HG03378 (cell line): ENCODE measurements at regions not wholly inside any gene's neighbourhood (a gene's known extent, or its start where the extent isn't known, plus 50 kb on each side); places are given as distances from the start of the nearest gene placed in this dataset.
"Not testable (repeated sequence)": the region's sequence is repeated elsewhere in the genome, so short reads cannot be mapped to it uniquely, and the experiment has no call there.

Source experiments
- ATAC-seq: cut with Tn5 transposase; IDR thresholded peaks from one replicate; pipeline ENCODE4 v1.9.1; 2021; ENCODE audit warnings: mild to moderate bottlenecking, moderate library complexity; ENCODE audit not compliant: unreplicated experiment

DNA sequence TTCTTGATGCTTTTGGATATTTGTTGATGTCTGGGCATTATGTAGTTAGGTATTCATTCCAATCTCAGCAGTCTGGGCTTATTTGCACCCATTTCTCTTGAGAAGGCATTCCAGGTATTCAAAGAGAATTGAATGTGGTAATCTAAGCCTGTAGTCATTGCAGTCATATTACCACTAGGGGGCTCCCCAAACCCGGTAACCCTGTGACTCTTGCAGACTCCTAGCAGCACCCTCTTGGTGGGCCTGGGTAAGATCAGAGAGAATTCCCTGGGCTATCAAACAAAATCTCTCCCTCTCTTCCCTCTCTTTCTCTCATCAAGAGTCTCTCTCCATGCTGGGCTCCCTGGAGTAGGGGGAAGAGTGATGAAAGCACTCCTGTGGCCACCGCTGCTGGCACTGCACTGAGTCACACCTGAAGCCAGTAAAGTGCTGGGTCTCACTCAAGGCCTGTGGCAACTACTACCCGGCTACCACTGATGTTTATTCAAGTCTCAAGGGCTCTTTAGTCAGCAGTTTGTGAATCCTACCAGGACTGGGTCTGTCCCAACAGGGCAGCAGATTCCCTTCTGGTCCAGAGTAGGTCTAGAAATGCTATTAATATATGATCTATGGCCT lies 187.7 kb upstream of the NUDT10 start:
- peak; percentile 85 for ATAC-seq

DNA sequence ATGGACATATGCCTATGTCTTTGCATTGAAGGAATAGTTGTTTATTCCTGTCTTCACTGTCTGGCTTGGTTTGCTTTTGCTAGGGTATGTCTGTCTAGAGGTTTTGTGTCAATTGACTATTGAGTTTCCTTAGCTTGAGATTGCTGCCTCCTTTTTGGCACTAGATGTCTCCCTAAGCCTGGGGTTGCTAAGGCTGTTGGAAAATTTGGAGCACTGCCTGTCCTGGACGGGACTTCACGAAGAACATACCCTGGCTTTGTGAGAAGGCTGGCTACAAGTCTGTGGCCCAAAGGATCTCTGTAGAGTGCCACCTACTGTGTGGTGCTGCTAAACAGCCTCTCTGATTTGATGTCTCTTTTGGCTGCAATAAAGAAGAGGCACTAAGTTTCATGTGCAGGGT lies 183.8 kb upstream of the NUDT10 start:
- no peak for ATAC-seq

DNA sequence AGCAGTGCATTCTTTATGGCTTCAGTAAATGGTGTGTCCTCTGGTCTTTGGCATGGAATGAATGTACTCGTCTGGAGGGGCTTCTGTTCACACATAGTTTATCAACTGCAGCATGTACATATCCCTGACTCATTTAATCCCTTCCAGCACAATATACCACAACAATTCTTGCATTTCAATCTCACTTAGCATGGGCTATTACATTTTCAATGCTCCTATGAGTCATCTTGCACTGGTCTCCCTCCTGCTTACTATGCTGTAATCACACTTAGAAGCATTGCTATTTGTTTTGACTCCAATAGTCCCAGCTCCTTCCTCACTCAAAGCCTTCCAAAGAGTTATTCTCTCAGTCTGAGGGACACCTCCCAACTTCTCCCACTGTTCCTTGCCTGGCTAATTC lies 180.9 kb upstream of the NUDT10 start:
- no peak for ATAC-seq

DNA sequence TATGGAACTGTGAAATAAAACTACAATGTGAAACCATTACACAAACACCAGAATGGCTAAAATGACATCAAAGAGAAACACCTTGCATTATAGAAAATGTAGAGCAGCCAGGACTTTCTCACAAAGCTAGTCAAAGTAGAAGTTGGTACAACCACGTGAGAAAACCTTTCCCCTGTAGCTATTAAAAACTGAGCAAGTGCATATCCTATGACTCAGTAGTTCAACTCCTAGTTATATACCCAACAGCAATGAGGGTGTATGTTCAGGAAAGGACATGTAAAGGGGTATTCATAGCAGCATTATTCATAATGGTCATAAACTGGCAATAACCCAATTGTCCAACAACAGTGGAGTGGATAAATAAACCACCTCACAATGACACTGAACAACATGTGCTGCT lies 177.5 kb upstream of the NUDT10 start:
- no peak for ATAC-seq

DNA sequence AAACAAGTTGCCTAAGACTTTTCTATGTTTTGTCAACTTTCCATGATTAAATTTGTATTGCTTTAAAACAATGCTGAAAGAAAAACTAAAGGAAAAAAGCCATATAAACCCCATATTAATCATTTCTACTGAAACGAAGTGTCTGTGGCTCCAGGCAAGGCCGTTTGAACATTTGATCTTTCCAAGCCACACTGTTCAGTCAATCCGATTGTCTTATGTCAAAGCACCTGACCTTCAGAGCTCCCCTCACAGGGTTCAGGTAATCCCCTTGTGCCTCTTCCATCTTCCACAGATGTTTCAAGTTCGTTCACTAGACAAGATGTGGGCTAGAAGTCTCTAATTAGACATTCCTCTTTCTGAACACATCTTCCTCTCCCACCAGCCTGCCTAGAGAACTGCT lies 177.1 kb upstream of the NUDT10 start:
- no peak for ATAC-seq

DNA sequence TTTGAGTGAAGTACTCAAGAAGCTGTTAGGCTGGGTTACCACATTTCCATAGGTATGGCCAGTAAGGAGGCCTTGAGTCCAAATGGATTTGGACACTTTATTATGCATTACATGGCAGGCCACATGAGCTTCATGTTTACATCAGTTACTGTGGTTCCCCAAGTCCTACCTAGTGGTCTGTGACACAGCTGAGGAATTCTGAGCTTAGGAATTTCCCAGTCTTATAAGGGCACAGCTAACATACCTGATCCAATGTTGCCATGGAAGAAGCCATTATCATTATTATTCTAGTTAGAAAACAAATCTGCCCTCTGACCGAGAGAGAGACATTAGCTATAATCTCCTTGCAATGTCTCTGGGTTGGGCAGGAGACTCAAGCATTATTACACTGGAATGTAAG lies 174.4 kb upstream of the NUDT10 start:
- ATAC-seq = no peak

DNA sequence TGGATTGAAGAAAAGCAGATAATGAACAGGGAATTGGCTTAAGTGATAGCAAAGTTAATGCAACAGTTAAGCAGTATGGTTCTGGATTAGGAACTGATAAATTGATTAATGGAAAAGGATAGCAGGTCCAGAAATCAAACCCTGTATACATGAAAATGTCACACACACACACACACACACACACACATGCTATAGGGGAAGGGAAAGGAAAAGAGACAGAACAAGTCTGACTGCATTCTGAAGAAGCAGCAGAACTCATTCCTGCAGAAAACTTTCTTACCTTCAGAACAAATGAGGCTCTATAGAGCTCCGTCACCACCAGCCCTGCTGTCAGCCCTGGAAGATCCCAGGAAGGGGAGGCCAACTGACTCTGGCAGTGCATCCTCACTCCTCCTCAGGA lies 173.2 kb upstream of the NUDT10 start:
- not testable (repeated sequence) for ATAC-seq

DNA sequence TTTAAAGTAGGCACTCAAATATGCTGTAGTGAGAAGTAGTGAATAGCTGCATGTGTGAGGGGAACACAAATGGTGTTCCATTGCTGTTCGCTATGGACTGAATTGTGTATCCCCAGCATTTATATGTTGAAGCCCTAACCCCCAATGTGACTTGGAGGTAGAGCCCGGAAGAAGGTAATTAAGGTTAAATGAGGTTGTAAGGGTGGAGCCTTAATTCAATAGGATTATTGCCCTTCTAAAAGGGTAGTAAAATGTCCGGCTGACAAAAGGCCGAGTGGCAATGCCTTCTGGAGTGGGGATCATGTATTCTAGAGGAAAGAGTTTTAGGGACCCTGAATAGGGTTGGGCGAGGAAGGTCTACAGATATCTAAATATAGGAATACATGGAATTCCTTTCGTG lies 168.9 kb upstream of the NUDT10 start:
- ATAC-seq = no peak

DNA sequence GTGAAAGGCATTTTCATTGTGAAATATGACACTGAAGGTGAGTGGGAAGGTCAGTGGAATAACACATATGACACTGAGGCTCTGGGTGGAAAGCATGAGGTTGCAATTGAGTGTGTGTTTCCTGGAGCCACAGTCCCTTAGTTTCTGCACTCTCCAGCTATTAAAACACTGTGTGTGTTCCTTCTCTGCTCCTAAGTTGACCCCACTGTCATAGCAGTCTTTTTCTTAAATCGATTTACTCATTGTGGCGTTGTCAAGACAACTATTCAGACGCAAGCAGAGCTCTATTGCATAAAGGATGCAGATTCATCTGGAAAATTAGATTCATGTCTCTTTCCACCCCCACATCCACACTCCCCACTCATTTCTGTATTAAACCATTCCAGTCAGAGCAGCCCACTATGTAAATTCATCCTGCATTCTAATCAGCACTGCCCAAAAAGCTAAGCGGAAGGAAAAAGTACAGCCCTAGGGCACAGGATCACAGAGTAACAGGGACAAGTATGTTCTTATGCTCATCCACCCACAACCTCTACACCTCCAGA lies 154.2 kb upstream of the NUDT10 start:
- not testable (repeated sequence) for ATAC-seq

DNA sequence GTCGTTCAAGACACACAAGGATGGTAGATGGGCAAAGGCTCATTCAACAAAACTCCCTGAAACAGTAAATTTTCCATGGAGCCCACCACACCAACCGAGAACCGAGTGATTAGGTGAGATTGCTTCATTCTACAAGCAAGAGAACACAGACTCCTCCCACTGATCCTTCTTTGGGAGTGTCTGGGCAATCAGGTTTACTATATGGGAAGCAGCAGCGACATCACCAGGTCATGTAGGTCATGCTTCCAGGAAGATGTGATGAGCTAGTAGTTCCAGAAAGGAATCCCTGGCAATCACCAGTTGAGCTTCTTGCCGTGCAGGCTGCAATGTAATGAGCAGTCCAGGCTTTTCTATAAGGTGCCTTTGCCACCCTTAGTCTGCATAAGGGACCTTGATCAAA lies 152.8 kb upstream of the NUDT10 start:
- not testable (repeated sequence) for ATAC-seq

DNA sequence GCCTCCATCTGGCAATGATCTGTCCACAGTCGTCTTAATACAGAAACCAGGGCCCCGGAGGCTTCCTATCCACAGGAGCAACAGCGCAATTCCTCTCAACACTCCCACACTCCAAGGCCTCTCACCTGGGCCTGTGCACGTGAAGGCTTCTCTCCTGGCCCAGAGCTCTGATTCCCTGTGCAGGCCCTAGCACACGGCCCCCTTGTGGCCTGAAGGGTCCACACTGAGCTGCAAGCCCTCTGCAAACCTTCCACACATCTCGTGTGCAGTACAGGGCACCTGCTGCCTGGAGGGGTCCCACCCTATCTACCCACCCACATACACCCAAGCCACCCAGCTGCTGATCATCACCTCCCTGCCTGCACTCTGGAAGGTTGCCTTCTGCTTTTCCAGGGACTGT lies 150.1 kb upstream of the NUDT10 start:
- ATAC-seq = no peak

DNA sequence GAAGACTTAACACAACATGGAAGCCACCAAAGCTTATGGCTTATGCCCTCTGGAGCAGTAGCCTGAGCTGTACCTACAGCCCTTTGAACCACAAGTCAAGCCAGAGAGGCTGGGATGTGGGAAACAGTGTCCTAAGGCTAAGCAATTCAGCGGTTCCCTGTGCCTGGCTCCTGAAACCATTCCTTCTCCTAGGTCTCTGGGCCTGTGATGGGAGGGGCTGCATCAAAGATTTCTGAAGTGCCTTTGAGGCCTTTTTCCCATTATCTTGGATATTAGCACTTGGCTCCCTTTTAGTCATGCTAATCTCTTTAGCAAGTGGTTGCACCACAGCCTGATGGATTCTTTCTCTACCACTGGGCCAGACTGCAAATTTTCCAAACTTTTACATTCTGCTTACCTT lies 140.5 kb upstream of the NUDT10 start:
- no peak for ATAC-seq

DNA sequence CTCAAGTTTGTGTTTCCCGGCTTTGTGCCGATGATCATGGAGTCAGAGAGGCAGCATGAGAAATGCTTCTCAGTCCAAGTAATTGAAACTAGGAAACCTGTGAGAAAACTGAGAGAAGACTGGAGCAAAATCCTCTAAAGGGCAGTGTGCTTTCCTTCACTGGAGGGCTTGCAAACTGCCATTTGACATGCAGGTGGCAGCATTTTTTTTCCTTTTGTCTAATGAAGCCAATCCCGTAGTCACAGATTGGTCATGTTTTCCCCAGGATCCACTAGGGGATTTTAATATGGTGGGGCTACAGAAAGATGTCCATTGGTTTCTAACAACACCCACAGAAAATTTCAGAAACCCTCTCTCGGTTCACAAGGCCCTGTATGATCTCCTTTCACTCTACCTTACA lies 117.4 kb upstream of the NUDT10 start:
- no peak for ATAC-seq

DNA sequence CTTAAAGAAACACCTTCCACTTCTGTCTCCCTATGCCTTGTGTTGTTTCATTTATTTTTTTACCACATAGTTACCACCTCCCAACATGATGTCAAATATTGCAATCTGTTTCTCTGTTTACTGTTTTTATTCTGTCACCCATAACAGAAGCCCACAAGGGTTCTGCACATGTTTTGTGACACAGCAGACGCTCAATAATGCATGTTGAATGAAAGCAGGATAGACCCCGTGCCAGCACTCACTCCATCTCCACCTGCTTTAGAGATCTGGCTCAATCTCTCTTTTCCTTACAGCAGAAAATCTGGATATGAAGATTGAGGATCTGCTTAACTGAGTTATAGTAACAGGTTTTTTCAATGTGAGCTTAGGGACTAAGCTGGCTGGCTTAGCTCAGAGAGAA lies 116.8 kb upstream of the NUDT10 start:
- no peak for ATAC-seq

DNA sequence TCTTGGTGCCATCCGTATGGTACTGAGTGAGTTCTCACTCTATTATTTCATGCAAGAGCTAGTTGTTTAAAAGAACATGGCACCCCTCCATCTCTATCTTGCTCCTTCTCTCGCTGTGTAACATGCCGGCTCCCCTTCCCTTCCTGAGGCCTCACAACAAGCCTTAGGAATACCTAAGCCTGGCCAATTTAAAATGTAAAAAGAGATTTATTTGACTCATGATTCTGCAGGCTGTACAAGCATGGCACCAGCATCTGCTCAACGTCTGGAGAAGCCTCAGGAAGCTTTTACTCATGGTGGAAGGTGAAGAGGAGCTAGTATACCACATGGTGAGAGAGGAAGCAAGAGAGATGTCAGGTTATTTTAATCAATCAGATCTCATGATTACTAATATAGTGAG lies 90.4 kb upstream of the NUDT10 start:
- ATAC-seq = no peak

DNA sequence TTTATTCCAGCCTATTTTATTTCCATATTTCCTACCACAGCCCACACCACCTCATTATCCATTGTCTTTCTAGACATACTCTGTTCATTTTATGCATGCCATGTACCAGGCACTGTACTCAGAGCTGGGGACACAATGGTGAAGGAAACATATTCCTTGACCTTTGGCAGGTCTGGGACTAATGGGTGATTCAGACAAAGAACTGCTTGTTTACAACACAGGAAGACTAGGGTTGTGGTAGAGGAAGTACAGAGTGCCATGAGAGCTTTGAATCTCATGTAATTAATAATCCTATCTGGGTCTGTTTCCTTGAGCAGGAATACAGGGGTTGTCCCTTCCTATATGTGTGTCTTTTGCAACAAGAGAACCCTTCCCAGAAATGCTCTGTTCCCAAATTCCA lies 75.1 kb upstream of the NUDT10 start:
- no peak for ATAC-seq

DNA sequence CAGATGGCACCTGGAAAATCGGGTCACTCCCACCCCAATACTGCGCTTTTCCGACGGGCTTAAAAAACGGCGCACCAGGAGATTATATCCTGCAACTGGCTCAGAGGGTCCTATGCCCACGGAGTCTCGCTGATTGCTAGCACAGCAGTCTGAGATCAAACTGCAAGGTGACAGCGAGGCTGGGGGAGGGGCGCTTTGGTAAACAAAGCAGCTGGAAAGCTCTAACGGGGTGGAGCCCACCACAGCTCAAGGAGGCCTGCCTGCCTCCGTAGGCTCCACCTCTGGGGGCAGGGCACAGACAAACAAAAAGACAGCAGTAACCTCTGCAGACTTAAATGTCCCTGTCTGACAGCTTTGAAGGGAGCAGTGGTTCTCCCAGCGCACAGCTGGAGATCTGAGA lies 70.4 kb upstream of the NUDT10 start:
- not testable (repeated sequence) for ATAC-seq

DNA sequence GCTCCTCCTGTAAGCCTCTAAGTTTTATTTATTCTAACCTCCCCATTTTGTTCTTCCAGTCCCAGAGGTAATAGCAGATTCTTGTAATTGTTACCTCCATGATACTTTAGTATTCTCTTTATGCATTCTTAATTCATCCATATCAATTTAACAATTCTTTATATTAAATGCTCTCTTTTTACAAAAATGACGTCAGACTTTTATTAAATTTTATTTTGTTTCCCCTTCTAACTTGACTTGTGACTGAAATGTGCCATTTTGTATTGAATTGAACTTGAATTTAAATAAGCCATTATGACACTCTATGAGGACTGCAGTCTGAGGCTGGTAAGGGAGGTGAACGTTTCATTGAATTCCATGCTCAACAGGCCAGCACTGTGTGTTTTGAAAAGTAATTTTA lies 60.0 kb upstream of the NUDT10 start:
- no peak for ATAC-seq

DNA sequence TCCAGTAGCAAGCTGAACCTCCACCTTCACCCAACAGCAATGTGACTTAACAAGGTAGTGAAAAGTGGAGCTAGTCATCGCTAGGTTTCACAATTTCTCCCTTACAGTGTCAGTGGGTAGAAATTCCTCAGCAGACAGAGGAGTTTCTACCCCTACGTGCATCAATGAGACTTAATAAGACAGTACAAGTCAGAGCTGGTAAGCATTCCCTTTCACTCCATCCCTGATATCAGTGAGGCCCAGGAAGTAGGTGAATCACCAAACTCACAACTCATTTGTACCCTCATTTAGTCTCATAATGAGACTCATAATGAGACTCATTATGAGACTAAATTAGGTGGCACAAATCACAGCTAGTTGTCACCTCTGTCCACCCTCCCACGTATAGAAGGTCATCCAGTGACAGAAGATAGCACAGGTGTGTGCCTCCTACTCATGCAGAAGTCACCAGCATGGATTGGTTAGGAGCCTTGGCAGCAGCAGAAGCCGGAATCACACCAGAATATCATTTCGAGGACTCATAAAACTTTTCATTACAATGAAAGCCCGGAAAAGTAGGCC lies 50.8 kb upstream of the NUDT10 start:
- no peak for ATAC-seq
